Muscle of arm (tissue), 1 donor: ENCODE measurements at regions not wholly inside any gene's neighbourhood (a gene's known extent, or its start where the extent isn't known, plus 50 kb on each side); places are given as distances from the start of the nearest gene placed in this dataset.

Experiments
- DNase-seq: peaks from one replicate; pipeline ENCODE4 v3.0.0-alpha.2; 2013

DNA sequence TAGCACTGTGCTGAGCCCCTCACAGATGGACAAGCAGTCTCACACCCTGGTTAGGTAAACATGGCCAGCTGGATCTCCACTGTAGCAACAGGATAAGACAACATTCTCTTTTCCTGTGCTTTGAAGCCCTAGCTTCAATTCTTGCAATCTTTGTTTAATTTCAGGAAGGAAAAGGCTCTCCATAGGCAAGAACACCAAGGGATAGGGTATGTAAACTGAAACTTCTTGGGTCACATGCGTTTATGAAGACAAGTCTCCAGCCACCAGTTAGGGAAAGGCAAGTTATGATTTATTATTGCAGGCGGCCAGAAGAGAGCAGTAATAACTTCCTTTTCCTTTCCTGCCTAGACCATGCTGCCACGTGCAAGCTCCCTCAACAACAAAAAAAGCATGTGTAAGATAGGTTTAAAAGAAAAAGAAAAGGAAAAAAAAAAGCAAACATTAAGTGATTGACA is 50.1 kb upstream of the POU5F2 start:
- no peak for DNase-seq
